OCI-LY3 (cell line): ENCODE measurements at regions not wholly inside any gene's neighbourhood (a gene's known extent, or its start where the extent isn't known, plus 50 kb on each side); places are given as distances from the start of the nearest gene placed in this dataset.

Experiments used
- H2AFZ ChIP-seq: fragments of 200-600, 300-600 bp; shearing (Covaris generic); 2 replicates; pipeline ENCODE4 v1.6.0; 2014; ENCODE audit warnings: antibody characterized with exemption, low read depth, low read length
- H3K27ac ChIP-seq: fragments of 200-600, 300-600 bp; sonication (generic); 2 replicates; pipeline ENCODE4 v1.5.1; 2014; ENCODE audit warnings: mild to moderate bottlenecking, low read length, moderate library complexity, mixed read lengths
- H3K27me3 ChIP-seq: fragments of 200-600, 300-600 bp; sonication (generic); 2 replicates; pipeline ENCODE4 v1.6.1; 2014; ENCODE audit warnings: low read depth, low read length, mixed read lengths
- H3K36me3 ChIP-seq: fragments of 200-600, 300-600 bp; sonication (generic); replicated peaks from 2 replicates; pipeline ENCODE3; 2014; ENCODE audit warnings: low read depth, low read length, mixed read lengths
- H3K4me1 ChIP-seq: fragments of 300-600, 200-600 bp; sonication (generic); 2 replicates; pipeline ENCODE4 v1.6.1; 2014; ENCODE audit warnings: low read length, mixed read lengths
- H3K4me2 ChIP-seq: fragments of 200-600, 300-600 bp; sonication (generic); 2 replicates; pipeline ENCODE4 v1.6.1; 2014; ENCODE audit warnings: low read length, mixed read lengths
- H3K4me3 ChIP-seq: fragments of 300-600, 200-600 bp; sonication (generic); 2 replicates; pipeline ENCODE4 v1.5.1; 2014; ENCODE audit warnings: antibody characterized with exemption, mild to moderate bottlenecking, low read length, moderate library complexity
- H3K79me2 ChIP-seq: fragments of 300-600, 200-600 bp; shearing (Covaris generic); 2 replicates; pipeline ENCODE4 v1.6.1; 2014; ENCODE audit warnings: mild to moderate bottlenecking, low read length, mixed read lengths
- H3K9ac ChIP-seq: fragments of 300-600, 200-600 bp; shearing (Covaris generic); 2 replicates; pipeline ENCODE4 v1.6.0; 2014; ENCODE audit warnings: mild to moderate bottlenecking, low read length, moderate library complexity
- H3K9me3 ChIP-seq: fragments of 200-600, 300-600 bp; shearing (Covaris generic); 2 replicates; pipeline ENCODE4 v1.6.1; 2014; ENCODE audit warnings: low read length, mixed read lengths; ENCODE audit not compliant: insufficient read depth
- H4K20me1 ChIP-seq: fragments of 200-600, 300-600 bp; sonication (generic); 2 replicates; pipeline ENCODE4 v1.6.1; 2016; ENCODE audit warnings: low read length, mixed read lengths; ENCODE audit not compliant: insufficient read depth
- EZH2phosphoT487 ChIP-seq: fragments of 200-600 bp; shearing (Covaris generic); IDR thresholded peaks from 2 replicates; pipeline ENCODE4 v1.6.1; 2018; ENCODE audit warnings: antibody characterized with exemption, mixed run types, low read depth
- TF ChIP-seq, protein P1 (sequence below): fragments of 200-600, 300-600 bp; sonication (generic); IDR thresholded peaks from 2 replicates; pipeline ENCODE4 v1.5.1; 2014; ENCODE audit warnings: antibody characterized with exemption, low read length, low read depth

GRCh38 chr7:81245353-81245752 lies 326.5 kb upstream of the SEMA3C start:
- no peak for TF ChIP-seq EZH2phosphoT487
- TF ChIP-seq, protein P1, sequence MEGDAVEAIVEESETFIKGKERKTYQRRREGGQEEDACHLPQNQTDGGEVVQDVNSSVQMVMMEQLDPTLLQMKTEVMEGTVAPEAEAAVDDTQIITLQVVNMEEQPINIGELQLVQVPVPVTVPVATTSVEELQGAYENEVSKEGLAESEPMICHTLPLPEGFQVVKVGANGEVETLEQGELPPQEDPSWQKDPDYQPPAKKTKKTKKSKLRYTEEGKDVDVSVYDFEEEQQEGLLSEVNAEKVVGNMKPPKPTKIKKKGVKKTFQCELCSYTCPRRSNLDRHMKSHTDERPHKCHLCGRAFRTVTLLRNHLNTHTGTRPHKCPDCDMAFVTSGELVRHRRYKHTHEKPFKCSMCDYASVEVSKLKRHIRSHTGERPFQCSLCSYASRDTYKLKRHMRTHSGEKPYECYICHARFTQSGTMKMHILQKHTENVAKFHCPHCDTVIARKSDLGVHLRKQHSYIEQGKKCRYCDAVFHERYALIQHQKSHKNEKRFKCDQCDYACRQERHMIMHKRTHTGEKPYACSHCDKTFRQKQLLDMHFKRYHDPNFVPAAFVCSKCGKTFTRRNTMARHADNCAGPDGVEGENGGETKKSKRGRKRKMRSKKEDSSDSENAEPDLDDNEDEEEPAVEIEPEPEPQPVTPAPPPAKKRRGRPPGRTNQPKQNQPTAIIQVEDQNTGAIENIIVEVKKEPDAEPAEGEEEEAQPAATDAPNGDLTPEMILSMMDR = no peak
- H3K4me3 ChIP-seq = no peak overlapping the region

DNA sequence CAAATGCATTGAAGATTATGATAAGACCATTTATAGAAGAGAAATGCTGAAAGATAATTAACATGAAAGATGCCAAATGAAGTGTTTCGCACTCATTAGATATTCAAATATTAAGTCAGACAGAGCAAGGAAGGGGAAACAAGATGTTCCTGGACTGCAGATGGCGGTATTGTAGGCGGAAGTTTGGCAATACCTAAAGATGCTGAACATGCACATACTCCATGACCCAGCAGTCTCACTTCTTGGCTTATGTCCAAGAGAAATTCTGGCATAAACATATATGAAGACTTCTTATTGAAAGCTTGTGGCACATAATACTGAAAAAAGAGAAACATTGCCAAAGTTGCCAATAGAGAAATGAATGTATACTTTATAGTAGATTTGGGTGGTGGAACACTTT lies 325.4 kb upstream of the SEMA3C start:
- TF ChIP-seq EZH2phosphoT487 = no peak
- TF ChIP-seq, protein P1 = peak; percentile 16; the same call in 1 of the 2 replicates
- H3K27ac ChIP-seq = no peak overlapping the region
- no peak overlapping the region for H3K9ac ChIP-seq

More at GRCh38 chr7:81245353-81245752, 326.5 kb upstream of the SEMA3C start:
- no peaks in the 10 kb centered on the region for H4K20me1 ChIP-seq
- H3K9me3 ChIP-seq = no peaks in the 10 kb centered on the region
- no peak overlapping the region for H3K9ac ChIP-seq
- H3K27ac ChIP-seq = no peak overlapping the region
- H3K36me3 ChIP-seq = no peaks in the 10 kb centered on the region
- H2AFZ ChIP-seq = no peak overlapping the region
- H3K79me2 ChIP-seq = no peaks in the 10 kb centered on the region
- H3K4me2 ChIP-seq = no peak overlapping the region
- no peaks in the 10 kb centered on the region for H3K27me3 ChIP-seq
- no peaks in the 10 kb centered on the region for H3K4me1 ChIP-seq

DNA sequence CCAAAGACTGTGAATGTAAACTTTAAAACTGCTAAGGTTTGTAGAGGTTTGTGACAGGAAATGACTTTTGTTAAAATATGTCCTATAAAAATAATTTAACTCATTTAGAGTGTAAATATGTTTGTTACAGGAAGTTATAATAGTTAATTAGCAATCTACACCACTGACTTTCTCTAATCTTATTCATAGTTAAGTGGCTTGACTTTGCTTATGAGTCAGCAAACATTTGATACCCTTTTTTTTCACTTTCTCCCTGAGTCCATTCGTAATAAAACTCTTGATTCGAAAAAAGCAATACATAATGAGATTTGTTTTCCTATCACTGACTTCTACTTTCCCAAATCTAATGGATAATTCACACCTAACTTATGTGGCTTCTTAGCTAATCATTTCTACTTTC lies 317.7 kb upstream of the SEMA3C start:
- TF ChIP-seq, protein P1 = no peak
- TF ChIP-seq EZH2phosphoT487 = no peak
- no peak overlapping the region for H3K27ac ChIP-seq
- H4K20me1 ChIP-seq = no peaks in the 10 kb centered on the region
- H3K27me3 ChIP-seq = no peaks in the 10 kb centered on the region
- no peak overlapping the region for H2AFZ ChIP-seq
- H3K9ac ChIP-seq = no peak overlapping the region
- H3K4me2 ChIP-seq = no peak overlapping the region
- no peaks in the 10 kb centered on the region for H3K79me2 ChIP-seq
- H3K4me1 ChIP-seq = peaks cover 5% of the 10 kb centered on the region; the same call in 1 of the 2 replicates
- H3K36me3 ChIP-seq = no peaks in the 10 kb centered on the region
- no peaks in the 10 kb centered on the region for H3K9me3 ChIP-seq
- H3K4me3 ChIP-seq = no peak overlapping the region

More for the DNA sequence above, 325.4 kb upstream of the SEMA3C start:
- no peaks in the 10 kb centered on the region for H3K9me3 ChIP-seq
- no peaks in the 10 kb centered on the region for H3K79me2 ChIP-seq
- no peak overlapping the region for H3K4me2 ChIP-seq
- no peaks in the 10 kb centered on the region for H3K4me1 ChIP-seq
- H3K36me3 ChIP-seq = no peaks in the 10 kb centered on the region
- no peak overlapping the region for H2AFZ ChIP-seq
- no peak overlapping the region for H3K4me3 ChIP-seq
- H4K20me1 ChIP-seq = no peaks in the 10 kb centered on the region
- H3K27me3 ChIP-seq = no peaks in the 10 kb centered on the region

GRCh38 chr7:81235997-81236396 lies 317.1 kb upstream of the SEMA3C start:
- H3K4me1 ChIP-seq = peaks cover 5% of the 10 kb centered on the region; the same call in 1 of the 2 replicates
- no peaks in the 10 kb centered on the region for H4K20me1 ChIP-seq
- H3K4me3 ChIP-seq = no peak overlapping the region
- H3K27me3 ChIP-seq = no peaks in the 10 kb centered on the region
- H3K36me3 ChIP-seq = no peaks in the 10 kb centered on the region
- H3K9me3 ChIP-seq = no peaks in the 10 kb centered on the region
- no peak for TF ChIP-seq EZH2phosphoT487
- TF ChIP-seq, protein P1 = no peak
- no peaks in the 10 kb centered on the region for H3K79me2 ChIP-seq
- no peak overlapping the region for H3K27ac ChIP-seq
- no peak overlapping the region for H3K4me2 ChIP-seq
- H3K9ac ChIP-seq = no peak overlapping the region
- no peak overlapping the region for H2AFZ ChIP-seq
